NT2/D1 (cell line): ENCODE measurements at regions not wholly inside any gene's neighbourhood (a gene's known extent, or its start where the extent isn't known, plus 50 kb on each side); places are given as distances from the start of the nearest gene placed in this dataset.

Source experiments
- SUZ12 ChIP-seq: IDR thresholded peaks from 2 replicates; pipeline ENCODE4 v1.6.1; 2011; ENCODE audit not compliant: insufficient read length, insufficient read depth; ENCODE audit errors: extremely low read depth
- YY1 ChIP-seq: IDR thresholded peaks from 2 replicates; pipeline ENCODE4 v1.6.1; 2011; ENCODE audit not compliant: insufficient read length, insufficient read depth
- ZNF274 ChIP-seq: IDR thresholded peaks from 2 replicates; pipeline ENCODE4 v1.6.1; 2011; ENCODE audit warnings: mild to moderate bottlenecking, low read depth, low read length

DNA sequence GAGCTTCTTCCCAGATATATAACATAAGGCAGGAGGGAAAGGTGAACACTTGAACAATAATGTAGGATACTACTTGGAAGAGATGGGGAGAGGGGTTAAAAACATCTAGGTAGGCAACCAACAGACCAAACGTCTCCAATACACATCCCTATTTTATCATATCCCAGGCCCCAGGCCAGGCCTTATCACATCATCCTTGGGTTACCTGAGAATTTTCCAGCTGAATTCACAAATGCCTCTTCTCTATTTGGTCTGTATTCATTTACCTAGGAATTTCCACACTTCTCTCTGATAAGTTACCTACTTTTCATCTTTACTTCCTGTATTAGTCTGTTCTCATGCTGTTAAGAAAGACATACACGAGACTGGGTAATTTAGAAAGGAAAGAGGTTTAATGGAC is 141.9 kb upstream of the C1orf21 start:
- TF ChIP-seq ZNF274 = no peak
- TF ChIP-seq SUZ12 = no peak
- TF ChIP-seq YY1 = no peak
